RPMI7951 (cell line): ENCODE measurements at regions not wholly inside any gene's neighbourhood (a gene's known extent, or its start where the extent isn't known, plus 50 kb on each side); places are given as distances from the start of the nearest gene placed in this dataset.
"Not testable (repeated sequence)": the region's sequence is repeated elsewhere in the genome, so short reads cannot be mapped to it uniquely, and the experiment has no call there.

Experiments
- DNase-seq: peaks from one replicate; pipeline ENCODE4 v3.0.0-alpha.2; 2012; ENCODE audit warnings: low read depth

DNA sequence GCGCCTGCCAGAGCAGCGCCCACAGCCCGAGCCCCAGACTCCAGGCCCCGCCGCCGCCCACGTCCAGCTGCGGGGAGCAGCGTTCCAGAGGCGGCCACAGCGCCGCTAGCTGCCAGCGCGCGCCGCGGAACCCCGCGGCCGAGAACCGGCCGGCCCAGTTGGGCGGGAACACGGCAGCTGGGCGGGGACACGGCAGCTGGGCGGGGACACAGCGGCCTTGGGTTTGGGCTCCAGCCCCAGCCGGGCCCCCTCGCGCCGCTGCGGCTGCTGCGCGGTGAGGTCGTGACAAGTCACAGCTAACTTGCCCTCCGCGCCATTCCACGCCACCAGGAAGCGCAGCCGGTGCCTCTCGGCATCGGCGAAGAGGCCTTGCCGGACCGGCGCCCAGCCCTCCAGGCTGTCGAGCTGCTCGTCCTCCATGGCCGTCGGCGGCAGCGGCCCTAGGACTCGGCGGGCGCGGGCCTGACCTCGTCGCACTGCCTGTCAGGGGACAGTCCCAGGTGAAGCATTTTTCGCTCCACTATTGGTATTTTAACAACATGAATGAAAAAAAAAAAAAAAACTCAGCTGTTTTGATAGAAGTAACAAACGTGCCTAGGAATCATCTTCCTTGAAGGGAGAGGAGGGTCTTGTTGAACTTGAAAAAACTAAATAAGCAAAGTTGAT is 56.6 kb upstream of the GOLGA8N start:
- DNase-seq: peak; percentile 8

- DNase-seq: not testable (repeated sequence)
Measured at GRCh38 chr15:32536057-32536493, 57.2 kb upstream of the GOLGA8N start.

GRCh38 chr15:32535150-32535898 is 57.9 kb upstream of the GOLGA8N start:
- DNase-seq: not testable (repeated sequence)

GRCh38 chr15:32522900-32523299 is 67.5 kb upstream of the GOLGA8O start:
- not testable (repeated sequence) for DNase-seq

- not testable (repeated sequence) for DNase-seq
Measured at GRCh38 chr15:32522421-32522820, 67.0 kb upstream of the GOLGA8O start.

DNA sequence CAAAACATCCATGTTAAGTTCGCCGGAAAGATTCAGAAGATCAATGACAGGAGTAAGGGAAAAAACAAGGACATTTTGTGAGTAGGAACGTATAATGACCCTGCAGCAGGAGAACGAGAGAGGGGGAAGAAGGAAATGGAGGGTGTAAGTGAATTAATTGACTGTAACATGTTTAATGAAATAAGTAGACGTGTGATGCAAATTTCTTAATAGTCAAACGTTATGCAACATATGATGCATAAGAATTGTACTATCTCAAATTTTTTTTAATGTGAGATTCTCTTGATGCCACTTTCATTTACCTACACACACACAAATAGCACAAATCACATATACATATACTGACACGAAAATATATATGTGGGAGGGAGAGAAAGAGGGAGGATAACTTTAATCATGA is 63.5 kb upstream of the GOLGA8O start:
- not testable (repeated sequence) for DNase-seq

DNA sequence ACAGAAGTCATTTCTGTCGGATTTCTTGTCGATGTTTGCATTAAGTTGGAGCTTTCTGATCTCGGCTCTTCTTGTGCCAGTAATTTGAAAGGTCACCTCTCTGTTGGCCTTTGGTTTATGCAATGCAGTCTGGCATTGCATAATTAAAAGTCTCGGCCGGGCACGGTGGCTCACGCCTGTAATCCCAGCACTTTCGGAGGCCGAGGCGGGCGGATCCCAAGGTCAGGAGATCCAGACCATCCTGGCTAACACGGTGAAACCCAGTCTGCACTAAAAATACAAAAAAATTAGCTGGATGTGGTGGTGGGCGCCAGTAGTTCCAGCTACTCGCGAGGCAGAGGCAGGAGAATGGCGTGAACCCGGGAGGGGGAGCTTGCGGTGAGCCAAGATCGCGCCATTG is 62.6 kb upstream of the GOLGA8O start:
- not testable (repeated sequence) for DNase-seq

- not testable (repeated sequence) for DNase-seq
Measured at GRCh38 chr15:32516954-32517353, 61.5 kb upstream of the GOLGA8O start.

- not testable (repeated sequence) for DNase-seq
Measured at GRCh38 chr15:32513378-32513777, 57.9 kb upstream of the GOLGA8O start.

- DNase-seq: not testable (repeated sequence)
Measured at GRCh38 chr15:32510027-32510426, 54.6 kb upstream of the GOLGA8O start.

GRCh38 chr15:32508081-32508480 is 52.6 kb upstream of the GOLGA8O start:
- not testable (repeated sequence) for DNase-seq

- not testable (repeated sequence) for DNase-seq
Measured at GRCh38 chr15:32506787-32507186, 51.4 kb upstream of the GOLGA8O start.

DNA sequence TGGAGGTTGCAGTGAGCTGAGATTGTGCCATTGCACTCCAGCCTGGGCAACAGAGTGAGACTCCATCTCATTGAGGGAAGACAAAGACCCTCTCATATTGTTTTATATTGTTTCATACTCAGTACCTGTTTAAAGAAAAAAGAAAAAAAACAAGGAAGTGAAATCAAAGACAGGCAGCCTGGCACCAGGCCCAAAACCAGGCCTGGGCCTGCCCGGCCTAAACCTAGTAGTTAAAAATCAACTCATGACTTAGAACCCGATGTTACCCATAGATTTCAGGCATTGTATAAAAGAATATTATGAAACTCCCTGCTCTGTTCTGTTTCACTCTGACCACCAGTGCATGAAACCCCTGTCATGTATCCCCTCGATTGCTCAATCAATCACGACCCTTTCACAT is 50.2 kb upstream of the GOLGA8O start:
- DNase-seq: not testable (repeated sequence)
